HG03565 (cell line): ENCODE measurements at regions not wholly inside any gene's neighbourhood (a gene's known extent, or its start where the extent isn't known, plus 50 kb on each side); places are given as distances from the start of the nearest gene placed in this dataset.
"Not testable (repeated sequence)": the region's sequence is repeated elsewhere in the genome, so short reads cannot be mapped to it uniquely, and the experiment has no call there.

Experiments
- ATAC-seq: cut with Tn5 transposase; IDR thresholded peaks from one replicate; pipeline ENCODE4 v1.9.1; 2021; ENCODE audit warnings: mild to moderate bottlenecking, moderate library complexity; ENCODE audit not compliant: unreplicated experiment

GRCh38 chr1:81304187-81304586 lies 496.5 kb upstream of the ADGRL2 start:
- ATAC-seq: no peak

GRCh38 chr1:81299892-81300291 lies 500.8 kb upstream of the ADGRL2 start:
- no peak for ATAC-seq

GRCh38 chr1:81298266-81298665 lies 502.5 kb upstream of the ADGRL2 start:
- no peak for ATAC-seq

GRCh38 chr1:81296601-81297000 lies 504.1 kb upstream of the ADGRL2 start:
- no peak for ATAC-seq

GRCh38 chr1:81290326-81290725 lies 510.4 kb upstream of the ADGRL2 start:
- no peak for ATAC-seq

- no peak for ATAC-seq
Measured at GRCh38 chr1:81288689-81289088, 512.0 kb upstream of the ADGRL2 start.

- ATAC-seq: no peak
Measured at GRCh38 chr1:81287411-81288080, 513.2 kb upstream of the ADGRL2 start.

- no peak for ATAC-seq
Measured at GRCh38 chr1:81270051-81270450, 530.7 kb upstream of the ADGRL2 start.

GRCh38 chr1:81264976-81265375 lies 535.8 kb upstream of the ADGRL2 start:
- no peak for ATAC-seq

- ATAC-seq: no peak
Measured at GRCh38 chr1:81259625-81260411, 540.9 kb upstream of the ADGRL2 start.

- no peak for ATAC-seq
Measured at GRCh38 chr1:81254560-81254959, 546.2 kb upstream of the ADGRL2 start.

- no peak for ATAC-seq
Measured at GRCh38 chr1:81254068-81254467, 546.7 kb upstream of the ADGRL2 start.

GRCh38 chr1:81252471-81253151 lies 548.1 kb upstream of the ADGRL2 start:
- ATAC-seq: no peak

GRCh38 chr1:81250825-81251224 lies 549.9 kb upstream of the ADGRL2 start:
- not testable (repeated sequence) for ATAC-seq

GRCh38 chr1:81245084-81245715 lies 555.5 kb upstream of the ADGRL2 start:
- ATAC-seq: not testable (repeated sequence)

GRCh38 chr1:81244612-81245011 lies 556.1 kb upstream of the ADGRL2 start:
- not testable (repeated sequence) for ATAC-seq

GRCh38 chr1:81242103-81242502 lies 558.6 kb upstream of the ADGRL2 start:
- no peak for ATAC-seq

GRCh38 chr1:81238129-81238528 lies 562.6 kb upstream of the ADGRL2 start:
- ATAC-seq: no peak

GRCh38 chr1:81237473-81238089 lies 563.2 kb upstream of the ADGRL2 start:
- no peak for ATAC-seq

- no peak for ATAC-seq
Measured at GRCh38 chr1:81234237-81234636, 566.5 kb upstream of the ADGRL2 start.

- ATAC-seq: no peak
Measured at GRCh38 chr1:81233591-81233990, 567.1 kb upstream of the ADGRL2 start.
